Osteoblast (primary cell): ENCODE measurements at regions not wholly inside any gene's neighbourhood (a gene's known extent, or its start where the extent isn't known, plus 50 kb on each side); places are given as distances from the start of the nearest gene placed in this dataset.
A peak's percentile ranks its signal among the peaks of the same experiment; 100 is the strongest.

Experiments used
- DNase-seq: peaks from one replicate; pipeline ENCODE4 v3.0.0; 2011; ENCODE audit warnings: low spot score, mixed read lengths; ENCODE audit not compliant: insufficient read length; ENCODE audit errors: missing footprints
- H2AFZ ChIP-seq: 2 replicates; pipeline ENCODE4 v1.6.0; 2011; ENCODE audit warnings: mild to moderate bottlenecking, low read length
- H3K27ac ChIP-seq: 2 replicates; pipeline ENCODE4 v1.5.1; 2011; ENCODE audit warnings: mild to moderate bottlenecking, low read depth, low read length, moderate library complexity
- H3K27me3 ChIP-seq: 2 replicates; pipeline ENCODE4 v1.6.0; 2012; ENCODE audit warnings: mild to moderate bottlenecking, control low read depth, inconsistent platforms, low read length, moderate library complexity; ENCODE audit not compliant: insufficient read depth
- H3K36me3 ChIP-seq: 2 replicates; pipeline ENCODE4 v1.5.1; 2011; ENCODE audit warnings: mild to moderate bottlenecking, low read length, control low read depth, moderate library complexity; ENCODE audit not compliant: insufficient read depth
- H3K4me1 ChIP-seq: 2 replicates; pipeline ENCODE4 v1.5.1; 2011; ENCODE audit warnings: mild to moderate bottlenecking, low read length, control low read depth, moderate library complexity; ENCODE audit not compliant: insufficient read depth
- H3K4me2 ChIP-seq: 2 replicates; pipeline ENCODE4 v1.6.0; 2011; ENCODE audit warnings: mild to moderate bottlenecking, low read length; ENCODE audit not compliant: insufficient read depth
- H3K4me3 ChIP-seq: fragments of 200-600 bp; sonication (generic); 3 replicates; pipeline ENCODE4 v1.5.1; 2012; ENCODE audit warnings: mild to moderate bottlenecking, low read length, inconsistent platforms; ENCODE audit not compliant: insufficient read depth
- H3K79me2 ChIP-seq: 2 replicates; pipeline ENCODE4 v1.6.0; 2012; ENCODE audit warnings: mild to moderate bottlenecking, low read length, control low read depth, inconsistent platforms; ENCODE audit not compliant: insufficient read depth
- H3K9me3 ChIP-seq: 2 replicates; pipeline ENCODE4 v1.5.1; 2011; ENCODE audit warnings: low read depth, low read length, control low read depth
- H4K20me1 ChIP-seq: 2 replicates; pipeline ENCODE4 v1.6.0; 2012; ENCODE audit warnings: mild to moderate bottlenecking, low read length, control low read depth; ENCODE audit not compliant: insufficient read depth
- CTCF ChIP-seq: IDR thresholded peaks from 2 replicates; pipeline ENCODE4 v1.5.1; 2011; ENCODE audit warnings: mild to moderate bottlenecking, low read depth, low read length, moderate library complexity; ENCODE audit errors: extremely low read depth

DNA sequence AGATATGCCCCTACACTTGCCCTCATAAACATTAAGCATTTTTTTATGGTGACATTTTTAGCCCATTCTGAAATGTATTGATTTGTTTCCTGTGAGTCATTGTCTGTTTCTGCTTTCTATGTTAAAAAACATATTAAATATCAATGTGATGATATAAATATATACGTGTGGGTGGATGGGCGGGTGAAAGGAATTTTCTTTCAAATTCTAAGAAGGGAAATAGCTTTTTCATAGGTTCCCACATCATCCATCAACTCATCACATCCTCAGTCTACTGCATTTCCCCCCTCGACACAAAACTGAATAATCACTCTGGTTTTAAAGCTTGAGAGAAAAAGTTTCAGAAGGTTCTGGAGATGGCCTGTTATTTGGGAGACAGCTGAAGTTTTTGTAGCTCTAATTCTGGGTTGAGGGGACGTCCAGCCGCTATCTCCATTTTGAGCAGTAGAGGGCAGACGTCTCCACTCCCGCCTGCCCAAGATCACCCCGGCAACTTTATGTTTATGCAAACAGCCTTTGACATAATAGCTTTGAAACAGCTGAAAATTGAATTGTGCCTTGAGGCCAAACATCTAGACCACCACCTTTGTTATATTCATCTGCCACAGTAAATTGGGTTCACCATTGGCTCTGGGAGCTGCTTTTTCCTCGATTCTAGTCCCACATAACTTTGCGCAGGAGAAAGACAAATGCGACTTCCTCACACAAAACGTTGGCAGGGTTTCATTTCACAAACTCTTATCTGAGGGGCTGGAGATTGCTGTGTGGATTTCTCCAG lies 216.2 kb upstream of the CLINT1 start:
- peak overlapping the region; percentile 80 for H3K4me2 ChIP-seq
- H4K20me1 ChIP-seq: no peaks in the 10 kb centered on the region
- peak overlapping the region; percentile 46 for H3K4me3 ChIP-seq
- no peaks in the 10 kb centered on the region for H3K27me3 ChIP-seq
- peak; percentile 80 for DNase-seq
- H3K9me3 ChIP-seq: no peaks in the 10 kb centered on the region
- peaks cover 12% of the 10 kb centered on the region for H3K4me1 ChIP-seq
- H3K36me3 ChIP-seq: no peaks in the 10 kb centered on the region
- H2AFZ ChIP-seq: peak overlapping the region; percentile 82
- peak; percentile 97 for TF ChIP-seq CTCF
- H3K79me2 ChIP-seq: no peaks in the 10 kb centered on the region
- H3K27ac ChIP-seq: peak overlapping the region; percentile 76

DNA sequence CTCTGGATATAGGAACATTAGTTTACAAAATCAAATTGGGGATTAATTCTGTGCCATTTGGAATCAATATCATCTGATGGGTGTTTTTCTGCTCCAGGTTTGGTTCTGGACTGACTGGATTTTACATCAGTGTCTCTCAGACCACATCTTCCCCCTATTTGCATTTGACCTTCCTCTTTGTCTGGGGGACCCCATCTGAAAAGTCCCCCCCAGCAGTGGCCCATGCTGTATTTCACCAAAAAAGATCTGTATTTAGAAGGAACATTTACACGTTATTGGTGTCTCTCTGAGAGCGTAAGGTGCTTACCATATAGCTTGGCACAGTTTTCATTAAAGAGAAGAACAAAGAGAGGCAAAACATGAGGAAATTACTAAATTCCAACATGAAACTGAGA lies 215.6 kb upstream of the CLINT1 start:
- Histone ChIP-seq H3K27ac (peak overlapping the region; percentile 76), H3K36me3 (no peaks in the 10 kb centered on the region), H4K20me1 (no peaks in the 10 kb centered on the region), H3K4me1 (peaks cover 12% of the 10 kb centered on the region), H3K27me3 (no peaks in the 10 kb centered on the region), H2AFZ (peak overlapping the region; percentile 66), H3K79me2 (no peaks in the 10 kb centered on the region), H3K9me3 (no peaks in the 10 kb centered on the region), H3K4me3 (no peak overlapping the region), H3K4me2 (peak overlapping the region; percentile 80)
- no peak for TF ChIP-seq CTCF
- DNase-seq: no peak

DNA sequence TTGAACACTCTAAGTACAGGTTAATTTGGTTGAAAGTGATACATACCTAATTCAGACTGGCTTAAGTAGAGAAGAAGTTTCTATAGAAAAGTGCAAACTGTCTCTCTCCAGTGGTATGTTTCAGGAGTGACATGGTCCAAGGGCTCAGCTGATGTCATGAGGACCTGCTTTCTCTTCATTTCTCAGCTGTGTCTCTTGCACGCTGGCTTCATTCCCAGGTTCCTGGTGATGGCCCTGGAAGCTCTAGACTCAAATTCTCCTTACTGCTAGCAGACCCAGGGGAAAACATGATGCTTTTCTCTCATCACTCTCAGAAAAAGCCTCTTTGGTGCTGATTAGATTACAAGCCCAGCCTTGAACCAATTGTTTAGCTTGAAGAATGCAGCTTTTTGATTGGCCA lies 211.9 kb upstream of the CLINT1 start:
- Histone ChIP-seq H3K9me3 (no peaks in the 10 kb centered on the region), H3K79me2 (no peaks in the 10 kb centered on the region), H3K27ac (no peak overlapping the region), H3K36me3 (no peaks in the 10 kb centered on the region), H3K4me1 (peaks cover 12% of the 10 kb centered on the region), H2AFZ (no peak overlapping the region), H3K4me2 (no peak overlapping the region), H4K20me1 (no peaks in the 10 kb centered on the region), H3K4me3 (no peak overlapping the region), H3K27me3 (no peaks in the 10 kb centered on the region)
- DNase-seq: no peak
- TF ChIP-seq CTCF: no peak

GRCh38 chr5:158069838-158070237 lies 210.9 kb upstream of the CLINT1 start:
- H3K9me3 ChIP-seq: no peaks in the 10 kb centered on the region
- H3K36me3 ChIP-seq: no peaks in the 10 kb centered on the region
- no peak overlapping the region for H3K4me3 ChIP-seq
- peaks cover 7% of the 10 kb centered on the region for H3K27me3 ChIP-seq
- no peaks in the 10 kb centered on the region for H4K20me1 ChIP-seq
- peaks cover 3% of the 10 kb centered on the region for H3K4me1 ChIP-seq
- no peak overlapping the region for H3K27ac ChIP-seq
- H3K4me2 ChIP-seq: no peak overlapping the region
- no peaks in the 10 kb centered on the region for H3K79me2 ChIP-seq
- no peak overlapping the region for H2AFZ ChIP-seq
- no peak for TF ChIP-seq CTCF
- no peak for DNase-seq
